ENCODE measurements at regions not wholly inside any gene's neighbourhood (a gene's known extent, or its start where the extent isn't known, plus 50 kb on each side); places are given as distances from the start of the nearest gene placed in this dataset.

DNA sequence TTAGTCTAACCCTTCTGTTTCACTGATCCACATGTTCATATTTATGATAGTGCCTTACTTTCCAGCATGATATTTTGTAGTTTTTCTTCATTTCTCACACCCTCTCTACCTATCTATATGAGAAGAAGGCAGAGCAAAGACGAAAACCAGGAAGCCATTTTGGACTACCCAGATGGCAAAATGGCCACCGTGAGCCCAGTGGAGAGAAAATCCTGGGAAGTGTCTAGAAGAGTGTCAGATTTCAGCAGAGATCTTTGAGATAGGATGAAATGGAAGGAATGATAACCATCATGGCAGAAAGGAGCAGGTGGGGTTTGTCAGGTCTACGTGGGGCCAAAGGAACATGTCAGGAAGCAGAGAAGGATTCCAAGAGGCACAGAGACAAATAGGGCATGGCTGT is 84.0 kb upstream of the MYCN start:
- no peak for TF ChIP-seq POLR2A (IDR thresholded peaks at IDR 0.05)
- TF ChIP-seq, protein P1, sequence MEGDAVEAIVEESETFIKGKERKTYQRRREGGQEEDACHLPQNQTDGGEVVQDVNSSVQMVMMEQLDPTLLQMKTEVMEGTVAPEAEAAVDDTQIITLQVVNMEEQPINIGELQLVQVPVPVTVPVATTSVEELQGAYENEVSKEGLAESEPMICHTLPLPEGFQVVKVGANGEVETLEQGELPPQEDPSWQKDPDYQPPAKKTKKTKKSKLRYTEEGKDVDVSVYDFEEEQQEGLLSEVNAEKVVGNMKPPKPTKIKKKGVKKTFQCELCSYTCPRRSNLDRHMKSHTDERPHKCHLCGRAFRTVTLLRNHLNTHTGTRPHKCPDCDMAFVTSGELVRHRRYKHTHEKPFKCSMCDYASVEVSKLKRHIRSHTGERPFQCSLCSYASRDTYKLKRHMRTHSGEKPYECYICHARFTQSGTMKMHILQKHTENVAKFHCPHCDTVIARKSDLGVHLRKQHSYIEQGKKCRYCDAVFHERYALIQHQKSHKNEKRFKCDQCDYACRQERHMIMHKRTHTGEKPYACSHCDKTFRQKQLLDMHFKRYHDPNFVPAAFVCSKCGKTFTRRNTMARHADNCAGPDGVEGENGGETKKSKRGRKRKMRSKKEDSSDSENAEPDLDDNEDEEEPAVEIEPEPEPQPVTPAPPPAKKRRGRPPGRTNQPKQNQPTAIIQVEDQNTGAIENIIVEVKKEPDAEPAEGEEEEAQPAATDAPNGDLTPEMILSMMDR (IDR thresholded peaks at IDR 0.05), result no peak
- no peaks in the 10 kb centered on the region for H3K9me3 ChIP-seq
- no peaks in the 10 kb centered on the region for H3K27me3 ChIP-seq
- intact Hi-C loops (cut with DNase I; ENCODE audit: low total_unique reads), result no loop called here
- DNase-seq, result no peak
- H3K4me1 ChIP-seq, result no peaks in the 10 kb centered on the region
- no peaks in the 10 kb centered on the region for H3K36me3 ChIP-seq
- no peak overlapping the region for H3K4me3 ChIP-seq
- H3K27ac ChIP-seq, result no peak overlapping the region

DNA sequence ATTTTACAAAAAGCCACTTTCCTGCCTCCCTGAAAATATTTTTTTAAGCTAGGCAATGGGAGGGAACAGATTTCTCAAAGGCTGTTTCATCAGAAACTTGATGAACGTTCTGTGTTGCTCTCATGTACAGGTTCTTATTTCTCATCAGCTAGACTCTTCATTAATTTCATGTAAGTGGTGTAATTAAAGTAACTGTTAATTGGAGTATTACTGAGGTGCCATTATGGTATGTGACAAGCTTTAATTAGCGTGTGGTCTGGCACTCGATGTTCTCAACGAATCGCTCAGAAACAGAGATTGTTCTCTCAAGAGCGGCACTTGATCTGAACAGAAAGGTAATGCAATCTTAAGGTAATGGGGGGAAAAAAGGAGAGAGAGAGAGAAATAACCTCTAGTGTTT is 81.9 kb upstream of the MYCN start:
- TF ChIP-seq, protein P1 (IDR thresholded peaks at IDR 0.05), result no peak
- no peak for TF ChIP-seq POLR2A (IDR thresholded peaks at IDR 0.05)
- Histone ChIP-seq H3K4me3 (no peak overlapping the region), H3K27me3 (no peaks in the 10 kb centered on the region), H3K36me3 (no peaks in the 10 kb centered on the region), H3K4me1 (no peaks in the 10 kb centered on the region), H3K27ac (no peak overlapping the region), H3K9me3 (no peaks in the 10 kb centered on the region)
- no peak for DNase-seq
- intact Hi-C loops (cut with DNase I; ENCODE audit: low total_unique reads), result no loop called here

DNA sequence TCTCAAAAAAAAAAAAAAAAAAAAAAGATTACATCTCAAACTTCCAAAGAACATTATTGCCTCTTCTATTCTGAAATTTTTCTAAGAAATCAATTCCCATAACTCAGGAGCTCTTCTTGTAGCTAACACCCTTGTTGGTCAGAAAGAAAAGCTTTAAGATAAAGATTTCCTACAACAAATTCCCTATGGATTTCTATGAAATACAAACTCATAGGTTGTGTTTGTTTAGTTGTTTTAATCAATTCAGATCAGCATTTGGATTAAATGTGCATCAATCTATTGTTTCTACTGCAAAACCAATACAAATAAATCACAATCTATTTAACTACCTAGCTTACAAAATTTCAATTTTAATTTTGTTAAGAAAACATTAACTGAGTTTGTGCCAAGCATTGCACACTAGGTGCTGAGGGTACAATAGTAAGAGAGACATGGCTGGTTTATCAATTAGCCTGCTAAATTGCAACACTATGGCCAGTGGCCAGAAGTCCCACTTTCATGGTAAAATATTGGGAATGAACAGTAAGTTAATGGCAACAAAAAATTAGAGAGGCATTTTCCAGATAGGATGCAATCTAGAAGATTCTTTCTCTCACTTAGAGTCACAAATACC is 80.2 kb upstream of the MYCN start:
- Histone ChIP-seq H3K27me3 (no peaks in the 10 kb centered on the region), H3K36me3 (no peaks in the 10 kb centered on the region), H3K4me1 (no peaks in the 10 kb centered on the region), H3K27ac (no peak overlapping the region), H3K4me3 (no peak overlapping the region), H3K9me3 (no peaks in the 10 kb centered on the region)
- TF ChIP-seq POLR2A (IDR thresholded peaks at IDR 0.05), result no peak
- TF ChIP-seq, protein P1 (IDR thresholded peaks at IDR 0.05), result no peak
- DNase-seq, result no peak
- intact Hi-C loops (cut with DNase I; ENCODE audit: low total_unique reads), result no loop called here

DNA sequence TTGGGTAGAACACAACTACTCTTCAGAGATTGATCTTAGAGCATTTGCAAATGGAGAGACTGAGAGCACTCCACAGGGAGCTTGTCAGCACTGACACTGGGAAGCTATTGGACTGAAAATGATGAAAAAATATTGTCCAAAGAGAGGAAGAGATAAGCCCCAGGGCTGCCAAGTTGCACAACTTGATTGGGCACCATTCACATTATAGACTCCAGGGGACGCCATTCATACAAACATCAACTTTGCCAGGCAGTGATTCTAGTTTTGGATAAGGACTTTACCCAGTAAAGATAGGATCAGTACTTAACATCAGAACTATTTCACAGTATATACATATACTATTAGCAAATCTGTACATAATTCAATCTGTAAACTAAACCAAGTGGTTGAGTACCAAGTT is 79.6 kb upstream of the MYCN start:
- intact Hi-C loops (cut with DNase I; ENCODE audit: low total_unique reads), result no loop called here
- Histone ChIP-seq H3K36me3 (no peaks in the 10 kb centered on the region), H3K9me3 (no peaks in the 10 kb centered on the region), H3K4me3 (no peak overlapping the region), H3K27ac (no peak overlapping the region), H3K27me3 (no peaks in the 10 kb centered on the region), H3K4me1 (no peaks in the 10 kb centered on the region)
- no peak for DNase-seq
- no peak for TF ChIP-seq POLR2A (IDR thresholded peaks at IDR 0.05)
- TF ChIP-seq, protein P1 (IDR thresholded peaks at IDR 0.05), result no peak

DNA sequence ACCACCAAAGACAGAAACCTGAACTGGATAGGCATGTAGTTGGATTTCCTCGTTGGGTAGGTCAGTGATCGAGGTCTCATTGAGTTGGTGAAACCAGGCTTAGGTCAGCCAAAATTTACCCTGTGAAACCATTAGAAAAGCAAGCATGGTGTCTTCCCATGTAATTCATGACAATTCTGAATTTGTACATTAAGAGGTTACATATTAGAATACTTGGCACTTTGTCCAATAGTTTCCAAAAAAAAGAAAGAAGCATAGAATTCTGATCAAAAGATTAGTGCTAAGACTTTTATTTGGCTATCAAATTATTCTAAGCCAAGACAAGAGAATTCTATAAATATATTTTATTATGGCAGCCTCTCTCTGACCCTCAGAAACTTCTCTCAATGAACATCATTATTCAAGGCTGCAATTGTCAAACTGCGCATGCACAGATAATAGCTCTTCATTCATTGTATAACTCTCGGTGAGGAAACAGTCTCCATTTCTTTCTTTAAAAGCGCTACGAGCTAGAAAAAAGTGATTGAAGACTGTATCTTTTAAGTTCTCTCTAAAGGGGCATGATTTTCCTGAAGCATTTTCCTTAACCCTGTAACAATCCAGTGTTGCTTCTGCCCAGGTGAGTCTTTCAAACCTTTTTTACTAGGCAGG is 79.1 kb upstream of the MYCN start:
- no peaks in the 10 kb centered on the region for H3K36me3 ChIP-seq
- DNase-seq, result no peak
- no peaks in the 10 kb centered on the region for H3K27me3 ChIP-seq
- intact Hi-C loops (cut with DNase I; ENCODE audit: low total_unique reads), result no loop called here
- H3K27ac ChIP-seq, result no peak overlapping the region
- H3K9me3 ChIP-seq, result no peaks in the 10 kb centered on the region
- H3K4me1 ChIP-seq, result no peaks in the 10 kb centered on the region
- TF ChIP-seq, protein P1 (IDR thresholded peaks at IDR 0.05), result no peak
- TF ChIP-seq POLR2A (IDR thresholded peaks at IDR 0.05), result no peak
- no peak overlapping the region for H3K4me3 ChIP-seq

Data from uterus (tissue), 3 donors.